Upper lobe of right lung (tissue), 1 donor: ENCODE measurements at regions not wholly inside any gene's neighbourhood (a gene's known extent, or its start where the extent isn't known, plus 50 kb on each side); places are given as distances from the start of the nearest gene placed in this dataset.

Source experiments
- ATAC-seq: fragments of 200-7000 bp; cut with Tn5 transposase; one replicate; pipeline ENCODE4 v1.9.1; 2020; ENCODE audit warnings: mild to moderate bottlenecking, moderate library complexity
- DNase-seq: peaks from one replicate; pipeline ENCODE4 v3.0.0-alpha.2; 2020
- H3K27ac ChIP-seq: fragments of 200-600 bp; one replicate; pipeline ENCODE4 v1.8.0; 2022
- H3K27me3 ChIP-seq: fragments of 200-600 bp; one replicate; pipeline ENCODE4 v1.8.0; 2022; ENCODE audit warnings: mild to moderate bottlenecking
- H3K36me3 ChIP-seq: fragments of 200-600 bp; one replicate; pipeline ENCODE4 v1.8.0; 2022
- H3K4me1 ChIP-seq: fragments of 200-600 bp; one replicate; pipeline ENCODE4 v1.8.0; 2022
- H3K4me3 ChIP-seq: fragments of 200-600 bp; one replicate; pipeline ENCODE4 v1.8.0; 2022; ENCODE audit warnings: mild to moderate bottlenecking
- H3K9me3 ChIP-seq: fragments of 200-600 bp; one replicate; pipeline ENCODE4 v1.8.0; 2022
- intact Hi-C: fragments of 100-400 bp; cut with DNase I; formaldehyde crosslinking; loops from one replicate; pipeline ENCODE4 v1.11.0; 2022
- TF ChIP-seq, protein P1 (sequence below): fragments of 200-600 bp; IDR thresholded peaks from one replicate; pipeline ENCODE4 v1.8.0; 2022; ENCODE audit warnings: antibody characterized with exemption
- donor health status: DM: no; HTN: yes; CAD: no; lungs with severe emphysema.

- no peak overlapping the region for H3K27ac ChIP-seq
- no peak for DNase-seq
- intact Hi-C loops: no loop called here
- no peaks in the 10 kb centered on the region for H3K36me3 ChIP-seq
- no peaks in the 10 kb centered on the region for H3K9me3 ChIP-seq
- ATAC-seq: no peak
- no peaks in the 10 kb centered on the region for H3K27me3 ChIP-seq
- no peaks in the 10 kb centered on the region for H3K4me1 ChIP-seq
- TF ChIP-seq, protein P1, sequence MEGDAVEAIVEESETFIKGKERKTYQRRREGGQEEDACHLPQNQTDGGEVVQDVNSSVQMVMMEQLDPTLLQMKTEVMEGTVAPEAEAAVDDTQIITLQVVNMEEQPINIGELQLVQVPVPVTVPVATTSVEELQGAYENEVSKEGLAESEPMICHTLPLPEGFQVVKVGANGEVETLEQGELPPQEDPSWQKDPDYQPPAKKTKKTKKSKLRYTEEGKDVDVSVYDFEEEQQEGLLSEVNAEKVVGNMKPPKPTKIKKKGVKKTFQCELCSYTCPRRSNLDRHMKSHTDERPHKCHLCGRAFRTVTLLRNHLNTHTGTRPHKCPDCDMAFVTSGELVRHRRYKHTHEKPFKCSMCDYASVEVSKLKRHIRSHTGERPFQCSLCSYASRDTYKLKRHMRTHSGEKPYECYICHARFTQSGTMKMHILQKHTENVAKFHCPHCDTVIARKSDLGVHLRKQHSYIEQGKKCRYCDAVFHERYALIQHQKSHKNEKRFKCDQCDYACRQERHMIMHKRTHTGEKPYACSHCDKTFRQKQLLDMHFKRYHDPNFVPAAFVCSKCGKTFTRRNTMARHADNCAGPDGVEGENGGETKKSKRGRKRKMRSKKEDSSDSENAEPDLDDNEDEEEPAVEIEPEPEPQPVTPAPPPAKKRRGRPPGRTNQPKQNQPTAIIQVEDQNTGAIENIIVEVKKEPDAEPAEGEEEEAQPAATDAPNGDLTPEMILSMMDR: no peak
- H3K4me3 ChIP-seq: no peak overlapping the region
Measured at GRCh38 chr4:66035701-66036100, 365.4 kb upstream of the EPHA5 start.

- no peak for DNase-seq
- no peak overlapping the region for H3K27ac ChIP-seq
- no peaks in the 10 kb centered on the region for H3K27me3 ChIP-seq
- H3K4me1 ChIP-seq: no peaks in the 10 kb centered on the region
- no peak overlapping the region for H3K4me3 ChIP-seq
- no peaks in the 10 kb centered on the region for H3K36me3 ChIP-seq
- H3K9me3 ChIP-seq: no peaks in the 10 kb centered on the region
- ATAC-seq: no peak
- TF ChIP-seq, protein P1: no peak
- intact Hi-C loops: no loop called here
Measured at GRCh38 chr4:66034671-66035070, 364.4 kb upstream of the EPHA5 start.

DNA sequence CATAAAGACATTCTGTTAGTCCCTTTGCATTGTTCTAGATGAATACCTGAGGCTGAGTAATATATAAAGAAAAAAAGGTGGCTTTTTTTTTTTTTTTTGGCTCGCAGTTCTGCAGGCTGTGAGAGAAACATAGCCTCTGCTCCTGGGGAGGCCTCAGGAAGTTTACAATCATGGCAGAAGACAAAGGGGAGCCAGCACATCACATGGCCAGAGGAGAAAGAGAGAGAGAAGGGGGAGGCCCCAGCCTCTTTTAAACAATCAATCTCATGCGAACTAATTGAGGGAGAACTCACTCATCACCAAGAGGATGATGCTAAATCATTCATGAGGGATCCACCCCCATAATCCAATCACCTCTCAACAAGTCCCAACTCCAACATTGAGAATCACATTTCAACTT, 364.0 kb upstream of the EPHA5 start:
- H3K4me1 ChIP-seq: no peaks in the 10 kb centered on the region
- H3K27ac ChIP-seq: no peak overlapping the region
- intact Hi-C loops: no loop called here
- DNase-seq: no peak
- no peaks in the 10 kb centered on the region for H3K36me3 ChIP-seq
- H3K4me3 ChIP-seq: no peak overlapping the region
- ATAC-seq: no peak
- no peaks in the 10 kb centered on the region for H3K9me3 ChIP-seq
- TF ChIP-seq, protein P1: no peak
- H3K27me3 ChIP-seq: no peaks in the 10 kb centered on the region

GRCh38 chr4:66032571-66032970, 362.3 kb upstream of the EPHA5 start:
- H3K36me3 ChIP-seq: no peaks in the 10 kb centered on the region
- H3K4me3 ChIP-seq: no peak overlapping the region
- no peak overlapping the region for H3K27ac ChIP-seq
- no peak for ATAC-seq
- no peaks in the 10 kb centered on the region for H3K4me1 ChIP-seq
- TF ChIP-seq, protein P1: no peak
- H3K27me3 ChIP-seq: no peaks in the 10 kb centered on the region
- DNase-seq: no peak
- intact Hi-C loops: no loop called here
- H3K9me3 ChIP-seq: no peaks in the 10 kb centered on the region

DNA sequence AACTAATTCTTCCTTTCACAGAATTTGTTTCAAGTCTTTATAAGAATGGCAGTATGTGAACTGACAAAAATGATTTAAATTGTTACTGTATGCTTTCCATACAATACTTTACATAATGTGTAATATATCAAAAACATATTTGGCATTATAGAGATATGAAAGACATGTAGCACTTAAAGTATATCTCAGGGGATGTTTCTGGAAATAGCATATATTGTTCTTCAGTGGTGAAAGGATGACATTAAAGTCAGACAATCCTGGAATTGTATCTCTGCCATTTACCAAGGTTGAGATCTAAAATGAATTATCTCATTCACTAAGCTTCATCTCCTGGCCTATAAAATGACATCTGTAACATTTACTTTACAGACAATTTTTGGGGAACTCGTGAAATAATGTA, 358.4 kb upstream of the EPHA5 start:
- intact Hi-C loops: no loop called here
- Histone ChIP-seq H3K36me3 (no peaks in the 10 kb centered on the region), H3K4me3 (no peak overlapping the region), H3K9me3 (no peaks in the 10 kb centered on the region), H3K27me3 (no peaks in the 10 kb centered on the region), H3K27ac (no peak overlapping the region), H3K4me1 (no peaks in the 10 kb centered on the region)
- no peak for ATAC-seq
- no peak for DNase-seq
- TF ChIP-seq, protein P1: no peak

DNA sequence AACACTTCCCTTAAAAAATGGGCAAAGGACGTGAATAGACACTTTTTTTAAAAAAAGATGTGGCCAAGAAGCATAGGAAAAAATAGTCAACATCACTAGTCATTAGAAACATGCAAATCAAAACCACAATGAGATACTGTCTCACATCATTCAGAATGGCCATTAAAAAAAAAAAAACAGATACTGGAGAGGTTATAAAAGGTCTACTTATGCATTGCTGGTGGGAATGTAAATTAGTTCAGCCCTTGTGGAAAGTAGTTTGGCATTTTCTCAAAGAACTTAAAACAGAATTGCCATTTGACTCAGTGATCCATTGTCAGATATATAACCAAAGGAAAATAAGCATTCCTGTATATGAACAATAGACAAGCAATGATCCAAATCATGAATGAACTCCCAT, 352.8 kb upstream of the EPHA5 start:
- Histone ChIP-seq H3K9me3 (no peaks in the 10 kb centered on the region), H3K36me3 (no peaks in the 10 kb centered on the region), H3K27me3 (no peaks in the 10 kb centered on the region), H3K4me1 (no peaks in the 10 kb centered on the region), H3K27ac (no peak overlapping the region), H3K4me3 (no peak overlapping the region)
- TF ChIP-seq, protein P1: no peak
- intact Hi-C loops: no loop called here
- no peak for DNase-seq
- ATAC-seq: no peak
